ENCODE measurements at regions not wholly inside any gene's neighbourhood (a gene's known extent, or its start where the extent isn't known, plus 50 kb on each side); places are given as distances from the start of the nearest gene placed in this dataset.
A peak's percentile ranks its signal among the peaks of the same experiment; 100 is the strongest.

- DNase-seq: no peak
Measured at GRCh38 chr10:78401624-78402367, 368.1 kb downstream of the RPS24 start.

GRCh38 chr10:78402591-78402990, 368.9 kb downstream of the RPS24 start:
- no peak for DNase-seq

DNA sequence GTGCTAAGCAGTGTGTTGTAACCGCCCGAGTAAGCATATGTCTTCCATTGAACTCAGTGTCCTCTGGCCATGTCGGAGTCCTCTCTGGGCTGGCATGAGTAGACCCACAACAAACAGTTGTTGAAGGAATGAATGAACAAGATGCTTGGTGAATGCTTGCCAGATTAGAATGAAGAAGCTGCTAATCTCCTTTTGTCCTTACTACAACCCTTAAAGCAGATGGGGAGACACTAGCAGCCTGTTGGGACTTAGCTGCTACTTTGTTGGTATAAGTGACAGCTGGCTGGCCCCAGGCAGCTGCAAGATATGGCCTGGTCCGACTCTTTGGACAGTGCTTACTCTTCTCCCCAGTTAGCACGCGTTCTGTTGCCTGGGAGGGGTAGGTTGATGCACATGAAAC, 370.1 kb downstream of the RPS24 start:
- DNase-seq: no peak

DNA sequence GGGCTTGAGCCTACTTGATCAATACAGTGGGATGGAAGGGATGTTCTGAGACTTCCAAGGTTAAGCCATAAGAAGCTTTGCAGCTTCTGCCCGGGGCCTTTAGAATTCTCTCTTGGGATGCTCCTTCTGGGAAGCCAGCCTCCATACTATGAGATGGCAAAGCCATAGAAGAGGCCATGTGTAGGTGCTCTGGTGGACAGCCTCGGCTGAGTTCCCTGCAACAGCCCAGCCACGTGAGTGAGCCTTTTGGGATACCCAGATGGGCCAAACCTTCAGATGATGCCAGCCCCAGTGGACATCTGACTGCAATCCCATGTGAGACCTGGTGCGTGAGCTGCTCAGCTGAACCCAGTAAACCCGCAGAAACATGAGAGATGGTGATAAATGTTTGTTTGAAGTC, 370.6 kb downstream of the RPS24 start:
- DNase-seq: no peak

- DNase-seq: no peak
Measured at GRCh38 chr10:78405231-78405630, 371.6 kb downstream of the RPS24 start.

- DNase-seq: no peak
Measured at GRCh38 chr10:78405736-78406135, 372.1 kb downstream of the RPS24 start.

DNA sequence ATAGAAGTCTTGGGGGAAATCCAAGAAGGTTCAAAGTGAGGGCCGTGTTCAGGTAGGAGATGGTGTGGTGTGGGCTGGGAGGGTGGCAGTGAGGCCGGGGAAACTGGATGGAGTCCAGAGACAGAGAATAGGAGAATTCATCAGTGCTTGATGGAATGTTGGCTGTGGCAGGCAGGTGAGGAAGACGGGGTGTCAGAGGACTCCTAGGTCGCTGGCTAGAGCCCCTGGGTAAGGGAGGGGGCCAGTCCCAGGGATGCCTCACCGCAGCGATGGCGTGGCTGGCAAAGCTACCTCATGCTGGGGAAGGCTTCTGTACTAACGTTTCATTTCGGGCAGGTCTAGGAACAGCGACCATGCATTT, 373.0 kb downstream of the RPS24 start:
- DNase-seq: no peak

DNA sequence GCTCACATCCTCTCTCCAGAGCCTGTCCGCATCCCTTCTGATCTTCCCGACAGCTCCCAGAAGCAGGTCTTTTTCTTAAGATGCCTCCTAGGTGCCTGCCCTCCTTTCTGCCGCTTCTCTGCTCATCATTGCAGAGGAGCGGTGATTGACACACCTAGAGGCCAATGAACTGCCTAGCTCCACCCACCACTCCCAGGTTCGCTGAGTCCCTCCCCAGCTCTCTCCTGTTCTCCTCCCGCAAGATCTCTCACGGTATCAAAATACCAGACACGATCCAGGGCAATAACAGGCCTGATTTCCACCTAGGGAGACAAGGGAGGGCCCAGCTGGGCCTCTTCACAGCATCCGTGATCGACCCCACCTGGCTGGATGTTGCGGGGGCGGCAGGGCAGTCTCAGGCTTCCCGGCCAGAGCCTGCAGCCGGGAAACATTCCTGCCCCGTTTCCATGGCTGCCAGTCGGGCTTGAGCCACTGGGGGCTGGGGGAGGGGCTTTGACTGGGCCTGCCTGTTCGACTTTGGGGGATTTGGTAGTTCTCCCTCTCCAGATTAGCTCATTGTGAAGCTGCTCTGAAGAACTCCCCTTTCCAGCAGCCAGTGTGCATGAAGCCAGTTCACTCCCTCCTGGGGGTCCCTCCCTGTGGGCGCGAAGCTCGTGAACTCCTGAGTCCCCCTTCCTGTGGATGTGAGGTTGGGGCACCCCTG, 373.5 kb downstream of the RPS24 start:
- DNase-seq: peak; percentile 55

GRCh38 chr10:78407966-78408365, 374.3 kb downstream of the RPS24 start:
- no peak for DNase-seq

GRCh38 chr10:78408671-78409472, 375.2 kb downstream of the RPS24 start:
- peak; percentile 35 for DNase-seq

GRCh38 chr10:78410046-78410965, 376.6 kb downstream of the RPS24 start:
- no peak for DNase-seq

- no peak for DNase-seq
Measured at GRCh38 chr10:78411716-78412115, 378.1 kb downstream of the RPS24 start.

DNA sequence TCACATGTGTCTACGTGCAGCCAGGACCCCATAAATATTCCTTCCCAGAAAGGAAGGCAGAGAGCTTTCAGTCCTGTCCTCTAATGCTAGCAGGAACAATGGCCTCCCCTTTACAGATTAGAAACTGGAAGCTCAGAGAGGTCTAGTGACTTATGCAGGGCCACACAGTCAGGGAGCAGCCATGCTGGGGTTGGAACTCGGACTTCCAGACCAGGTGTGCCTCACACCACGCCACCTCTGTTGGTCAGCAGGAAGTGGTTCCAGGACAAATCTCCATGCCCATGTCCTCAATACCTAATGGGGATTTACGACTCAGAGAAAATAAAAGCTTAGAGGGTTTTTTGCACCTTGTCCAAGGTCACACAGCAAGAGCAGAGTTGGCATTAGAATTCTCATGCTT, 378.9 kb downstream of the RPS24 start:
- no peak for DNase-seq

DNA sequence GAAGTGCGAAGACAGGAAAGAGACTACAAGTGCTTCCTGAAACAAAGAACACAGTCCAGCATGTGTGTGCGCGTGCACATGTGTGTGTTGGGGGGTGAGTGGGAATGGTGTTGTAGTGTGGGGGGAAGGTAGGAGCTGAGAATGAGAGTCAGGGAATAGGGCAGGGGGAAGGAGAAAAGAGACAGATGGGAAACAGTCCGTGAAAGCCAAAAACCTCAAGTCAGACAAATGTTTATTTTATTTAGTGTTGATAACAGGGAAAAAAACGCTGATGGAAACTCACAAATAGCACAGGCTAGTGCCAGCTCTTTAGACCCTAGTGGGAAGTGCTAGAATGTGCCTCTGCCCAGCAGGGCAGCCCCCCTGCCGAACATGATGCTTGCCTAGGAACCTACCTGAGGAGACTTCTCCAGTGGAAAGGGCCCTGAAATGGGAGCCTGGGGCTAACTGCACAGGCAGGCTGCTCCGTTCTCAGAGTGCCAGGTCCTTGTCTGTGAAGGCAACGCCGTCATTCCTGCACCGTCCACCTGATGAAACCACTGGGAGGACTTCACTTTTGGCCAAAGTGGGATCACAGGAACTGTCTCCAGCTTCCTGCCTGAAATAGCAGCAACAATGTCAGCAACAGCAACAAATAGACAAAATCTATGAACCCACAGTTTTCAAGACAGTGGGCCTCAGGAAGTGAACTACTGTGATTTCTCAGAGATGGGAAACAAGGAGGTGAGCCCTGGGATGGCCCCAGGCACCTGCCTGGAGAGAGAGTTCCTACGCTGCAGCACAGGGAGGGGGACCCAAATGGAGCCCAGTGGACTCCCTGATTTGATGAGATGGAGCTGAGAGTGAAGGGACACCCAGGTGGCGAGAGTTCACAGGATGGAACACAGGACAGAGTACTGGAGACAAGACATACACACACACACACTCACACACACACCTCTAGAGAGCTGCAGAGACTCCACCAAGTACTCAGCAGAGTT, 379.7 kb downstream of the RPS24 start:
- no peak for DNase-seq

DNA sequence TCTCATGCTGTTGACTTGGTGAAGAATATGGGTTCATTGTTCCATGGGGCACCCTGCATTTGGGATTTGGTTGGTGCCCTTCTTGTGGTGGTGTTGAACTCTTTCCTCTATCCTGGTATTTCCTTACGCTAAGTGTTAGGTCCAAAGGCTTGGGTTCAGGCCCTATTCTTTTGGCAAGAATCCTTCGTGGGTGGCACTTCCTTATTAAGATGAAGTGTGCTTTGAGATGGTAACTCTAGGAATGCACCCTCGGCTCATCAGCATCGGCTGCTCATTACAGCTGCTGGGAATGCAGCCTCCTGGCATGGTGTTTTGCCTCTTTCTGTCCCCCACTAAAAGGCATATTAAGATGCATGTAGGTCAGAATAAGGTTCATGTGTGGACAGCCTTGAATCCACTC, 380.7 kb downstream of the RPS24 start:
- DNase-seq: no peak

- DNase-seq: no peak
Measured at GRCh38 chr10:78415111-78415510, 381.4 kb downstream of the RPS24 start.

DNA sequence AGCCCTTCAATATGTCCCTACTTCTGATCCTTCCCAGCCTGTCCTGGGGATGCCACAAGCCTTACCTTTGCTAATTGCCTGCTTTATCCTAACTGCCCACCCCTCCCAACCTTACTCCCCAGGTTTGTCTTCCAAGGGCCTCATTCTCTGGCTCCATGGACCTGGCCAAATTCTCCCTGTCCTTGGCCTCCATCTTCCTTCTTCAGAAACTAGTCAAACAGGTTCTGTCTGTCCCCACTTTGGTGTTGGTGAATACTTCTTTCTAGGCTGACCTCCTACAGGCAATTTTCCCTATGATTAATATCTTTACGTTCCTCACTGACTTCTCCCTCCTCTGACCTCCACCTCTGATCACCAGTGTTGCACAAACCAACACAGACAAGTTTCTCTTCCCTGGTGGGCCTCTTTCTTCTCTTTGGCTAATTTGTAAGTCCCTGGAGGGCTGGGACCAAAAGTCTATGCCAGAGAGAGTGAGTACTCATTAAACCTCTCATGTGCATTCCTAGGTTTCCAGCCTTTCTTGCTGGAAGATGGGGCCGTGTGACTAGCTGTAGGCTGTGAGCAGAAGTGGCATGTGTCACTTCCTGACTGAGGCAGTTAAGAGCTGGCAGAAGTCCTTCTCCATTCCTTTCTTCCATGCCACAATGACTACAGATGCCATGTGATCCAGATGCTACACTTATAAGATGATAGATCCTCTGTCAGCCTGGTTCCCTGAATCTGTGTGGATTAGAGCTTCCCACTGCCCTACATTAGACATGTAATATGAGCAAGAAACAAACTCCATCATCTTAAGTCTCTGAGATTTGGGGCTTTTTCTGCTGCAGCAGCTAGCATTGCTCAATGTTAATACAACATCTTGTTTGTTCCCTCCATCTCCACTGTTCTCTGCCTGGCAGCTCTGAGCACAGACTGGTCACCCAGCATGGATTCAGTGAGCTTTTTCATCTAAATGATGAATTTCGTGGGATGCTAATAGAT, 382.7 kb downstream of the RPS24 start:
- no peak for DNase-seq

- no peak for DNase-seq
Measured at GRCh38 chr10:78417425-78418370, 384.0 kb downstream of the RPS24 start.

Measured in hematopoietic multipotent progenitor cell treated with erythropoietin and hydrocortisone succinate and interleukin-3 and kit ligand, for 6 days (in vitro differentiated cells).